ENCODE measurements at regions not wholly inside any gene's neighbourhood (a gene's known extent, or its start where the extent isn't known, plus 50 kb on each side); places are given as distances from the start of the nearest gene placed in this dataset.

- H3K27me3 ChIP-seq, result no peaks in the 10 kb centered on the region
- H3K27ac ChIP-seq, result no peak overlapping the region
- H3K4me1 ChIP-seq (ENCODE audit: insufficient read depth), result no peaks in the 10 kb centered on the region
- no peak for DNase-seq
- no peak for TF ChIP-seq EP300 (IDR thresholded peaks at IDR 0.05)
- no peak for TF ChIP-seq CTCF (IDR thresholded peaks at IDR 0.05)
- no peak for TF ChIP-seq POLR2A (IDR thresholded peaks at IDR 0.05)
- H3K4me3 ChIP-seq, result no peak overlapping the region
- 53 to 69% (median 61%) methylated on average over 2 of the region's 2 CpGs for WGBS, 3 donors
- H3K9me3 ChIP-seq, result no peaks in the 10 kb centered on the region
- intact Hi-C loops (cut with DNase I), result no loop called here
- no peaks in the 10 kb centered on the region for H3K36me3 ChIP-seq
Observed at GRCh38 chr2:52502476-52502860, 1265.1 kb upstream of the CHAC2 start.

- no peak for DNase-seq
- Histone ChIP-seq H3K9me3 (no peaks in the 10 kb centered on the region), H3K36me3 (no peaks in the 10 kb centered on the region), H3K4me1 (ENCODE audit: insufficient read depth) (no peaks in the 10 kb centered on the region), H3K27ac (no peak overlapping the region), H3K4me3 (no peak overlapping the region), H3K27me3 (no peaks in the 10 kb centered on the region)
- intact Hi-C loops (cut with DNase I), result no loop called here
- no peak for TF ChIP-seq POLR2A (IDR thresholded peaks at IDR 0.05)
- TF ChIP-seq EP300 (IDR thresholded peaks at IDR 0.05), result no peak
- no peak for TF ChIP-seq CTCF (IDR thresholded peaks at IDR 0.05)
- WGBS, 3 donors, result 57 to 67% (median 57%) methylated on average over 2 of the region's 2 CpGs
Observed at GRCh38 chr2:52501715-52502475, 1265.7 kb upstream of the CHAC2 start.

GRCh38 chr2:52500561-52500960 lies 1267.0 kb upstream of the CHAC2 start:
- intact Hi-C loops (cut with DNase I), result no loop called here

GRCh38 chr2:52498077-52498750 lies 1269.4 kb upstream of the CHAC2 start:
- no peaks in the 10 kb centered on the region for H3K9me3 ChIP-seq
- no peaks in the 10 kb centered on the region for H3K4me1 ChIP-seq (ENCODE audit: insufficient read depth)
- no peak overlapping the region for H3K27ac ChIP-seq
- no peak for DNase-seq
- H3K27me3 ChIP-seq, result no peaks in the 10 kb centered on the region
- intact Hi-C loops (cut with DNase I), result no loop called here
- TF ChIP-seq EP300 (IDR thresholded peaks at IDR 0.05), result no peak
- no peak for TF ChIP-seq POLR2A (IDR thresholded peaks at IDR 0.05)
- TF ChIP-seq CTCF (IDR thresholded peaks at IDR 0.05), result no peak
- H3K36me3 ChIP-seq, result no peaks in the 10 kb centered on the region
- no peak overlapping the region for H3K4me3 ChIP-seq
- WGBS, 3 donors, result 91 to 94% (median 91%) methylated on average over 3 of the region's 3 CpGs

More at GRCh38 chr2:52500561-52500960, 1267.0 kb upstream of the CHAC2 start:
- H3K27me3 ChIP-seq, result no peaks in the 10 kb centered on the region
- no peak overlapping the region for H3K4me3 ChIP-seq
- TF ChIP-seq POLR2A (IDR thresholded peaks at IDR 0.05) (no peak), EP300 (IDR thresholded peaks at IDR 0.05) (no peak), CTCF (IDR thresholded peaks at IDR 0.05) (no peak)
- WGBS, 3 donors, result 59 to 66% (median 61%) methylated on average over 2 of the region's 2 CpGs
- no peaks in the 10 kb centered on the region for H3K36me3 ChIP-seq
- H3K27ac ChIP-seq, result no peak overlapping the region
- DNase-seq, result no peak
- H3K4me1 ChIP-seq (ENCODE audit: insufficient read depth), result no peaks in the 10 kb centered on the region
- no peaks in the 10 kb centered on the region for H3K9me3 ChIP-seq
